ENCODE measurements at regions not wholly inside any gene's neighbourhood (a gene's known extent, or its start where the extent isn't known, plus 50 kb on each side); places are given as distances from the start of the nearest gene placed in this dataset.

- BruUV-seq (replicated peaks) = no TSS peak
- Histone ChIP-seq H3K36me3 (ENCODE audit: control insufficient read depth in 2 of 2, extremely low read depth in 1 of 2, insufficient read depth in 2 of 2, low read length in 2 of 2) (no peaks in the 10 kb centered on the region), H3K79me2 (ENCODE audit: control insufficient read depth, insufficient read depth, low read length) (no peaks in the 10 kb centered on the region), H3K9me3 (replicated peaks; ENCODE audit: control insufficient read depth, insufficient read depth, low read length) (peaks cover 7% of the 10 kb centered on the region), H2AFZ (ENCODE audit: low read depth, low read length) (no peak overlapping the region), H4K20me1 (replicated peaks; ENCODE audit: control insufficient read depth, extremely low read depth, insufficient read depth, low read length) (no peaks in the 10 kb centered on the region), H3K4me2 (ENCODE audit: insufficient read depth, low read length) (no peak overlapping the region), H3K9me1 (replicated peaks; ENCODE audit: control insufficient read depth, extremely low read depth, insufficient read depth, low read length) (no peaks in the 10 kb centered on the region), H3K27me3 (ENCODE audit: control insufficient read depth in 2 of 2, insufficient read depth in 2 of 2, low read length in 2 of 2) (no peaks in the 10 kb centered on the region), H3K4me1 (ENCODE audit: control insufficient read depth, extremely low read depth, insufficient read depth, low read length) (no peaks in the 10 kb centered on the region), H3K27ac (ENCODE audit: insufficient read depth, low read depth, low read length) (no peak overlapping the region), H3K4me3 (replicated peaks in 1 of 3; ENCODE audit: insufficient read depth in 1 of 3, low read depth in 1 of 3, low read length in 3 of 3) (no peak overlapping the region), H3K9ac (replicated peaks; ENCODE audit: extremely low read depth, insufficient read depth, low read length) (no peak overlapping the region)
- no peak for TF ChIP-seq MYC (IDR thresholded peaks at IDR 0.05; ENCODE audit: low read depth, low read length)
- TF ChIP-seq FOS (IDR thresholded peaks at IDR 0.05; ENCODE audit: borderline replicate concordance, insufficient read depth, low read length) = no peak
- no peak for TF ChIP-seq POLR2A (IDR thresholded peaks at IDR 0.05; ENCODE audit: low read depth, low read length)
- no peak for TF ChIP-seq EZH2 (IDR thresholded peaks at IDR 0.05; ENCODE audit: borderline replicate concordance, low read depth, low read length, severe bottlenecking)
- no peak for TF ChIP-seq CTCF (IDR thresholded peaks at IDR 0.05; ENCODE audit: extremely low read depth in 1 of 2, insufficient read depth in 1 of 2, low read depth in 1 of 2, low read length in 2 of 2)
- TF ChIP-seq GATA2 (IDR thresholded peaks at IDR 0.05; ENCODE audit: insufficient read depth, insufficient read length, low read depth, low read length) = no peak
- TF ChIP-seq MAX (IDR thresholded peaks at IDR 0.05; ENCODE audit: insufficient read depth, insufficient read length) = no peak
- no peak for TF ChIP-seq POLR2AphosphoS5 (IDR thresholded peaks at IDR 0.05; ENCODE audit: insufficient read depth, low read depth, low read length)
- no peak for TF ChIP-seq JUN (IDR thresholded peaks at IDR 0.05; ENCODE audit: borderline replicate concordance, insufficient read depth, insufficient read length, low read depth)
- intact Hi-C loops (cut with micrococcal nuclease) = no loop called here
- ChIA-PET POLR2A (no interaction called here), CTCF (no interaction called here)
- dilution Hi-C loops (cut with MboI; ENCODE audit: extremely low pct_ligation_motif_present, low sequenced_read_pairs) = no loop called here
- DNase-seq (ENCODE audit: low read depth, low spot score) (no peak), FAIRE-seq (no peak)
Measured at GRCh38 chr10:18955061-18955460, 93.5 kb upstream of the MALRD1 start.
